Aorta (tissue), 5 donors: ENCODE measurements at regions not wholly inside any gene's neighbourhood (a gene's known extent, or its start where the extent isn't known, plus 50 kb on each side); places are given as distances from the start of the nearest gene placed in this dataset.

ENCODE experiments used
- ATAC-seq: fragments of 200-7000 bp; cut with Tn5 transposase; one replicate; pipeline ENCODE4 v1.9.1; 2022; ENCODE audit warnings: moderate library complexity; ENCODE audit not compliant: low FRiP score
- DNase-seq, 2 donors: peaks; one replicate each; pipeline ENCODE4 v3.0.0-alpha.2; 2020
- H3K27ac ChIP-seq, 2 donors: one replicate each; pipeline ENCODE4 v1.5.1; 2013; ENCODE audit warnings: low read length in 2 of 2, mild to moderate bottlenecking in 2 of 2, moderate library complexity in 2 of 2, control low read depth in 1 of 2, inconsistent platforms in 1 of 2, low read depth in 1 of 2
- H3K27me3 ChIP-seq, 2 donors: one replicate each; pipeline ENCODE4 v1.6.1; 2013; ENCODE audit warnings: control low read depth in 1 of 2, low read length in 1 of 2, mild to moderate bottlenecking in 1 of 2, moderate library complexity in 1 of 2; ENCODE audit not compliant: insufficient read depth in 2 of 2, control insufficient read depth in 1 of 2
- H3K36me3 ChIP-seq, 2 donors: one replicate each; pipeline ENCODE4 v1.6.1; 2013; ENCODE audit warnings: control low read depth in 1 of 2, low read length in 1 of 2, mild to moderate bottlenecking in 1 of 2; ENCODE audit not compliant: insufficient read depth in 2 of 2, control insufficient read depth in 1 of 2
- H3K4me1 ChIP-seq, 2 donors: one replicate each; pipeline ENCODE4 v1.6.1; 2013; ENCODE audit warnings: low read length in 2 of 2, control low read depth in 1 of 2, mild to moderate bottlenecking in 1 of 2, moderate library complexity in 1 of 2; ENCODE audit not compliant: insufficient read depth in 2 of 2, control insufficient read depth in 1 of 2
- H3K4me3 ChIP-seq, 2 donors: one replicate each; pipeline ENCODE4 v1.5.1; 2013; ENCODE audit warnings: low read length in 2 of 2, control low read depth in 1 of 2, mild to moderate bottlenecking in 1 of 2
- H3K9me3 ChIP-seq: one replicate; pipeline ENCODE4 v1.6.1; 2013; ENCODE audit warnings: mild to moderate bottlenecking, low read length; ENCODE audit not compliant: control insufficient read depth
- whole genome bisulfite sequencing, 2 donors: extraction: QIAGEN DNeasy Blood & Tissue Kit; methylation state at CpG; one replicate each; pipeline ENCODE4 v1.1.7; 2013; 5-methylcytosine and 5-hydroxymethylcytosine counted together
- intact Hi-C, 2 donors: fragments of 100-400 bp; cut with DNase I; formaldehyde crosslinking; loops; one replicate each; pipeline versions ENCODE4 v1.14.2 to v1.15.0; 2022
- donor health status: healthy with polysubstance abuse.
- donor health status: Bipolar disorder and iron deficiency.
- donor health status: DM: no; HTN: no; CAD: no.
- donor health status: DM: no; HTN: no; CAD: no.
- donor health status: DM: yes; HTN: yes; CAD: no.

- Histone ChIP-seq H3K27ac (no peak overlapping the region), H3K27me3 (no peaks in the 10 kb centered on the region), H3K9me3 (peaks cover 3% of the 10 kb centered on the region), H3K4me1 (no peaks in the 10 kb centered on the region), H3K4me3 (no peak overlapping the region), H3K36me3 (no peaks in the 10 kb centered on the region)
- no peak for ATAC-seq
- no peak for DNase-seq
- 45 to 48% methylated on average over 7 of the region's 7 CpGs for WGBS, 2 donors
- intact Hi-C loops: no loop called here
Measured at GRCh38 chr16:51624080-51624775, 473.2 kb upstream of the SALL1 start.

GRCh38 chr16:51621610-51622009 lies 470.5 kb upstream of the SALL1 start:
- WGBS, 2 donors: 80 to 85% methylated on average over 1 of the region's 1 CpG
- no peaks in the 10 kb centered on the region for H3K27me3 ChIP-seq
- intact Hi-C loops: no loop called here
- H3K9me3 ChIP-seq: peaks cover 3% of the 10 kb centered on the region
- no peak overlapping the region for H3K4me3 ChIP-seq
- H3K27ac ChIP-seq: no peak overlapping the region
- no peak for DNase-seq
- no peaks in the 10 kb centered on the region for H3K36me3 ChIP-seq
- no peak for ATAC-seq
- no peaks in the 10 kb centered on the region for H3K4me1 ChIP-seq

- Histone ChIP-seq H3K4me3 (no peak overlapping the region), H3K36me3 (no peaks in the 10 kb centered on the region), H3K27ac (no peak overlapping the region), H3K27me3 (no peaks in the 10 kb centered on the region), H3K9me3 (no peaks in the 10 kb centered on the region), H3K4me1 (no peaks in the 10 kb centered on the region)
- intact Hi-C loops: no loop called here
- WGBS, 2 donors: 77 to 79% methylated on average over 4 of the region's 4 CpGs
- ATAC-seq (no peak), DNase-seq (no peak)
Measured at GRCh38 chr16:51615141-51615540, 464.1 kb upstream of the SALL1 start.

GRCh38 chr16:51607201-51607651 lies 456.2 kb upstream of the SALL1 start:
- Histone ChIP-seq H3K36me3 (no peaks in the 10 kb centered on the region), H3K27me3 (peaks cover 0 to 2% of the 10 kb centered on the region in 2 donors), H3K4me1 (no peaks in the 10 kb centered on the region), H3K4me3 (no peak overlapping the region), H3K27ac (no peak overlapping the region), H3K9me3 (peaks cover 4% of the 10 kb centered on the region)
- DNase-seq (no peak), ATAC-seq (no peak)
- 14 to 21% methylated on average over 6 of the region's 6 CpGs for WGBS, 2 donors
- intact Hi-C loops: no loop called here

GRCh38 chr16:51596247-51596646 lies 445.2 kb upstream of the SALL1 start:
- Histone ChIP-seq H3K27ac (no peak overlapping the region), H3K9me3 (peaks cover 2% of the 10 kb centered on the region), H3K4me1 (no peaks in the 10 kb centered on the region), H3K27me3 (peaks cover 0 to 1% of the 10 kb centered on the region in 2 donors), H3K4me3 (no peak overlapping the region), H3K36me3 (no peaks in the 10 kb centered on the region)
- no peak for ATAC-seq
- intact Hi-C loops: no loop called here
- DNase-seq: no peak
- 88 to 94% methylated on average over 4 of the region's 4 CpGs for WGBS, 2 donors

- WGBS, 2 donors: 41 to 54% methylated on average over 9 of the region's 9 CpGs
- Histone ChIP-seq H3K27me3 (no peaks in the 10 kb centered on the region), H3K4me1 (no peaks in the 10 kb centered on the region), H3K27ac (no peak overlapping the region), H3K9me3 (peaks cover 2% of the 10 kb centered on the region), H3K4me3 (no peak overlapping the region), H3K36me3 (no peaks in the 10 kb centered on the region)
- intact Hi-C loops: no loop called here
- ATAC-seq (no peak), DNase-seq (no peak)
Measured at GRCh38 chr16:51592535-51593300, 441.6 kb upstream of the SALL1 start.

- ATAC-seq (no peak), DNase-seq (no peak)
- no peak overlapping the region for H3K27ac ChIP-seq
- no peak overlapping the region for H3K4me3 ChIP-seq
- intact Hi-C loops: no loop called here
- H3K36me3 ChIP-seq: no peaks in the 10 kb centered on the region
- peaks cover 2% of the 10 kb centered on the region for H3K9me3 ChIP-seq
- H3K4me1 ChIP-seq: no peaks in the 10 kb centered on the region
- WGBS, 2 donors: 10 to 14% methylated on average over 9 of the region's 9 CpGs
- no peaks in the 10 kb centered on the region for H3K27me3 ChIP-seq
Measured at GRCh38 chr16:51592001-51592501, 441.0 kb upstream of the SALL1 start.

- Histone ChIP-seq H3K27me3 (no peaks in the 10 kb centered on the region), H3K9me3 (peaks cover 2% of the 10 kb centered on the region), H3K4me3 (no peak overlapping the region), H3K36me3 (no peaks in the 10 kb centered on the region), H3K4me1 (no peaks in the 10 kb centered on the region), H3K27ac (no peak overlapping the region)
- intact Hi-C loops: no loop called here
- DNase-seq (no peak), ATAC-seq (no peak)
- WGBS, 2 donors: 15 to 16% methylated on average over 2 of the region's 2 CpGs
Measured at GRCh38 chr16:51591480-51591879, 440.4 kb upstream of the SALL1 start.
